C4-2B (cell line): ENCODE measurements at regions not wholly inside any gene's neighbourhood (a gene's known extent, or its start where the extent isn't known, plus 50 kb on each side); places are given as distances from the start of the nearest gene placed in this dataset.

Experiments
- H3K27ac ChIP-seq: fragments of 450-650 bp; 2 replicates; pipeline ENCODE4 v1.5.1; 2017
- CTCF ChIP-seq: fragments of 450-650 bp; conservative IDR thresholded peaks from 2 replicates; pipeline ENCODE4 v1.5.1; 2017; ENCODE audit warnings: mild to moderate bottlenecking
- ZFX ChIP-seq: fragments of 450-650 bp; IDR thresholded peaks from 2 replicates; pipeline ENCODE4 v1.6.1; 2017

GRCh38 chr3:117435506-117435905 is 725.9 kb downstream of the TUSC7 start:
- no peak overlapping the region for H3K27ac ChIP-seq
- TF ChIP-seq ZFX (no peak), CTCF (no peak)

GRCh38 chr3:117439812-117440211 is 730.2 kb downstream of the TUSC7 start:
- no peak overlapping the region for H3K27ac ChIP-seq
- TF ChIP-seq CTCF (peak; percentile 40), ZFX (no peak)

GRCh38 chr3:117441851-117442250 is 732.3 kb downstream of the TUSC7 start:
- H3K27ac ChIP-seq = no peak overlapping the region
- TF ChIP-seq ZFX = no peak
- TF ChIP-seq CTCF = no peak

GRCh38 chr3:117442566-117442965 is 733.0 kb downstream of the TUSC7 start:
- TF ChIP-seq CTCF (no peak), ZFX (no peak)
- no peak overlapping the region for H3K27ac ChIP-seq

GRCh38 chr3:117443014-117443413 is 733.4 kb downstream of the TUSC7 start:
- TF ChIP-seq ZFX = no peak
- TF ChIP-seq CTCF = no peak
- no peak overlapping the region for H3K27ac ChIP-seq

- TF ChIP-seq ZFX (no peak), CTCF (no peak)
- no peak overlapping the region for H3K27ac ChIP-seq
Measured at GRCh38 chr3:117444175-117444574, 734.6 kb downstream of the TUSC7 start.

- H3K27ac ChIP-seq = no peak overlapping the region
Measured at GRCh38 chr3:117447419-117447818, 737.8 kb downstream of the TUSC7 start.

More at GRCh38 chr3:117447419-117447818, 737.8 kb downstream of the TUSC7 start:
- TF ChIP-seq CTCF = no peak
- TF ChIP-seq ZFX = no peak
